BLaER1 (cell line): ENCODE measurements at regions not wholly inside any gene's neighbourhood (a gene's known extent, or its start where the extent isn't known, plus 50 kb on each side); places are given as distances from the start of the nearest gene placed in this dataset.
"Not testable (repeated sequence)": the region's sequence is repeated elsewhere in the genome, so short reads cannot be mapped to it uniquely, and the experiment has no call there.

Experiments
- H3K27ac ChIP-seq: shearing (Covaris generic); formaldehyde crosslinking; 2 replicates; pipeline ENCODE4 v1.8.1; 2022
- H3K27me3 ChIP-seq: shearing (Covaris generic); formaldehyde crosslinking; 2 replicates; pipeline ENCODE4 v1.8.1; 2022
- H3K36me3 ChIP-seq: shearing (Covaris generic); formaldehyde crosslinking; 2 replicates; pipeline ENCODE4 v1.8.1; 2022
- H3K4me1 ChIP-seq: shearing (Covaris generic); formaldehyde crosslinking; 2 replicates; pipeline ENCODE4 v1.8.1; 2022
- H3K4me2 ChIP-seq: shearing (Covaris generic); formaldehyde crosslinking; 2 replicates; pipeline ENCODE4 v1.8.1; 2022
- H3K4me3 ChIP-seq: shearing (Covaris generic); formaldehyde crosslinking; 2 replicates; pipeline ENCODE4 v1.8.1; 2022
- H3K9ac ChIP-seq: shearing (Covaris generic); formaldehyde crosslinking; 2 replicates; pipeline ENCODE4 v1.8.1; 2022
- H3K9me3 ChIP-seq: shearing (Covaris generic); formaldehyde crosslinking; 2 replicates; pipeline ENCODE4 v1.8.1; 2022
- H4K20me1 ChIP-seq: shearing (Covaris generic); formaldehyde crosslinking; 2 replicates; pipeline ENCODE4 v1.8.1; 2022
- Cebpa-rat ChIP-seq: shearing (Covaris generic); IDR thresholded peaks from 2 replicates; pipeline ENCODE4 v1.8.1; 2022

DNA sequence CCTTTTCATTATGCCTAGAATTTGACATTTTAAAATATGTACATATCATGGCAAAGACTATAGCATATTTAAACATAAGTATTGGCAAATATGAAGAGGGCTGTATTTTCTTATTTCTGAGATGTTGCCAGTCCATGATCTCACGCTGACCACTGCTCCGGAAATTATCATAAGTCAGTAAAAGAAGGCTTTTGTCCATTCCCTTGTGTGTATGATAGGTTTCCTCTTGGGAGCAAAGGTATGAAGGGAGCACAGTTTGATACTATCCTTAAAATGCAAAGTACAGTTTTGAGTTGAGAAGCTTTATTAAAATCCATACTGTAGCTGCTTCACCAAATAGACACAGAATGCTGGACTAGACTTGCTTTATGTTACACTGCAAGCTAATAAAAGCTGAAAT, 52.6 kb upstream of the AGA start:
- no peak overlapping the region for H3K9ac ChIP-seq
- H3K4me2 ChIP-seq: no peak overlapping the region
- H3K9me3 ChIP-seq: 0 out of 2 replicates have a peak, but pooled peaks cover 4% of the 10 kb centered on the region
- H3K4me3 ChIP-seq: no peak overlapping the region
- H3K36me3 ChIP-seq: no peaks in the 10 kb centered on the region
- no peak overlapping the region for H3K27ac ChIP-seq
- no peaks in the 10 kb centered on the region for H4K20me1 ChIP-seq
- H3K4me1 ChIP-seq: no peaks in the 10 kb centered on the region
- TF ChIP-seq Cebpa-rat: no peak
- H3K27me3 ChIP-seq: no peaks in the 10 kb centered on the region

DNA sequence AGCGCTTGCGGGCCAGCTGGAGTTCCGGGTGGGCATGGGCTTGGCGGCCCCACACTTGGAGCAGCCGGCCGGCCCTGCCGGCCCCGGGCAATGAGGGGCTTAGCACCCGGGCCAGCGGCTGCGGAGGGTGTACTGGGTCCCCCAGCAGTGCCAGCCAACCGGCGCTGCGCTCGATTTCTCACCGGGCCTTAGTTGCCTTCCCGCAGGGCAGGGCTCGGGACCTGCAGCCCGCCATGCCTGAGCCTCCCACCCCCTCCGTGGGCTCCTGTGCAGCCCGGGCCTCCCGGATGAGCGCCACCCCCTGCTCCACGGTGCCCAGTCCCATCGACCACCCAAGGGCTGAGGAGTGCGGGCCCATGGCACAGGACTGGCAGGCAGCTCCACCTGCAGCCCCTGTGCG, 53.4 kb upstream of the AGA start:
- H4K20me1 ChIP-seq, H3K4me2 ChIP-seq, H3K27ac ChIP-seq, H3K9ac ChIP-seq, H3K36me3 ChIP-seq, H3K9me3 ChIP-seq, H3K4me3 ChIP-seq, H3K27me3 ChIP-seq, H3K4me1 ChIP-seq: not testable (repeated sequence)

DNA sequence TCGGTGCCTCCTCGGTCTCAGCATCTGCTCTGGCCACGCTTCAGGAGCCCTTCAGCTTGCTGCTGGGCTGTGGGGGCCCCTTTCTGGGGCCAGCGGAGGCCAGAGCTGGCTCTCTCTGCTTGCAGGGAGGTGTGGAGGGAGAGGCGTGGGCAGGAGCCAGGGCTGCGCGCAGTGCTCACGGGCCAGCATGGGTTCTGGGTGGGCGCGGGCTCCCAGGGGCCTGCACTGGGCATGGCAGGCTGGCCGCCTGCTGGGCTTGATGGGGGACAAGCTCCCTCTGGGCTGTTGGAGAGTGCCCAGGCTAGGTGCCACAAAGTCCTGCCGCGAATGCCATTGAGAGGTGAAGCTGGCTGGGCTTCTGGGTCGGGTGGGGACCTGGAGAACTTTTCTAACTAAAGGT, 57.3 kb upstream of the AGA start:
- TF ChIP-seq Cebpa-rat: no peak
- H3K4me1 ChIP-seq: no peaks in the 10 kb centered on the region
- no peaks in the 10 kb centered on the region for H4K20me1 ChIP-seq
- H3K27ac ChIP-seq: no peak overlapping the region
- H3K36me3 ChIP-seq: no peaks in the 10 kb centered on the region
- H3K4me3 ChIP-seq: no peak overlapping the region
- no peak overlapping the region for H3K4me2 ChIP-seq
- no peaks in the 10 kb centered on the region for H3K27me3 ChIP-seq
- no peak overlapping the region for H3K9ac ChIP-seq
- H3K9me3 ChIP-seq: peaks cover 4% of the 10 kb centered on the region; the same call in 1 of the 2 replicates

DNA sequence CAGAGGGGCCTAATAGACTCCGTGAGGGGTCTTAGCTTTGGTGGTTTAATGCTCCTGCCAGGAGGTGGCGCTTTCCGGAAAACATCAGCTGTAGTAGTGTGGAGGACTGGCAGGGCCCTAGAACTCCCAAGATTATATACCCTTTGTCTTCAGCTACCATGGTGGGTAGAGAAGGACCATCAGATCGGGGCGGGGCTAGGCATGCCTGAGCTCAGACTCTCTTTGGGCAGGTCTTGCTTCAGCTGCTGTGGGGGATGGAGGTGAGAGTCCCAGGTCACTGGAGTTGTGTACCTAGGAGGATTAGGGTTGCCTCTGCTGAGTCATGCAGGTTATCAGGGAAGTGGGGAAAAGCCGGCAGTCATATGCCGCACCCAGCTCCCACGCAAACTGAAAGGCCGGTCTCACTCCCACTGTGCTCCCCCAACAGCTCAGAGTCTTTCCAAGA, 63.0 kb upstream of the AGA start:
- Histone ChIP-seq H3K9ac (no peak overlapping the region), H3K4me3 (no peak overlapping the region), H3K4me1 (no peaks in the 10 kb centered on the region), H3K27ac (no peak overlapping the region), H3K36me3 (no peaks in the 10 kb centered on the region), H3K4me2 (no peak overlapping the region), H4K20me1 (no peaks in the 10 kb centered on the region), H3K9me3 (no peaks in the 10 kb centered on the region; the same call in 1 of the 2 replicates), H3K27me3 (no peaks in the 10 kb centered on the region)
- TF ChIP-seq Cebpa-rat: no peak

DNA sequence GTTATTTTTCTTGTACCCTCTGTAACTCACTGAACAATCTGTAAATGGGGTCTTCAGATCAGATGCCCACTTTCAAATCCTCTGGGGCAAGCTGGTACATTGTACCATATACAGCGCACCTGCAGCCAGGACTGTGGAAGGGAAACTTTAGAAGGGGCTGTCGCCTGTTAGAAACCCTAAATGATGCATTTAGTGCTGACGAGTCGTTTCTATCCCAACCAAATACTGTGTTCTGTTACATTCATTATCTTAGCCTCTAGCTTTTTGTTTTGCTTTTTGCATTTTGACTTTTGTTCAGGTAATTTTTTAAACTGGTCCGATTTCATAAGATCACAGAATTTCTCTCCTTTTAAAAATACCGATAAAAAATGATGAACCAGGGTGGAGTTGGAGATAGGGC, 66.4 kb upstream of the AGA start:
- H3K9me3 ChIP-seq: no peaks in the 10 kb centered on the region
- H3K4me3 ChIP-seq: no peak overlapping the region
- no peak for TF ChIP-seq Cebpa-rat
- H4K20me1 ChIP-seq: no peaks in the 10 kb centered on the region
- H3K36me3 ChIP-seq: no peaks in the 10 kb centered on the region
- no peaks in the 10 kb centered on the region for H3K4me1 ChIP-seq
- no peaks in the 10 kb centered on the region for H3K27me3 ChIP-seq
- H3K27ac ChIP-seq: no peak overlapping the region
- no peak overlapping the region for H3K9ac ChIP-seq
- no peak overlapping the region for H3K4me2 ChIP-seq

DNA sequence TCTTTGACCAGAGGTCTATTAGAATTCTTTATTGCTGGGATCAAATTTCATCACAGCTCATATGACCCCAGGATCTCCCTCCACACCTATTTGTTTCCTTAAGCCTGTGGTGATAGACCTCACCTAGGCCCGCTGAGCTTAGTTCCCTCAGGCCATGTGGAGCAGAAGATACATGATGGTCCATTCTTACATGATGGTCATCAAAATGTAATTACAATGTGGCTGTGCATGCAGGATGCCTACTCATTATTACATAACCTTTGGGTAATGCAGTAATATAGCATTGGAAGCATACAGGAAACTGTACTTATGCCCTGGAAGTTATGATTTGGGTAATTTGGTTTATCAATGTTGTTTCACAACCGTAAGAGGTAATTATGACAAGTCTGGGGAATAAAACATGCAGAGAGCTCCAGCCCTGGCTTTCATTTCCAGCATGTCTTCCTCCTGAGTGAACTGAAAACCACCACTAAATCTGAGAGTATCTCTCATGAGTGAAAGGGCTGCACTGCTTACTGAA, 67.0 kb upstream of the AGA start:
- H3K4me1 ChIP-seq: no peaks in the 10 kb centered on the region
- no peak overlapping the region for H3K4me2 ChIP-seq
- no peak overlapping the region for H3K27ac ChIP-seq
- no peaks in the 10 kb centered on the region for H3K27me3 ChIP-seq
- no peak overlapping the region for H3K4me3 ChIP-seq
- H4K20me1 ChIP-seq: no peaks in the 10 kb centered on the region
- H3K9me3 ChIP-seq: no peaks in the 10 kb centered on the region
- TF ChIP-seq Cebpa-rat: no peak
- H3K9ac ChIP-seq: no peak overlapping the region
- no peaks in the 10 kb centered on the region for H3K36me3 ChIP-seq

DNA sequence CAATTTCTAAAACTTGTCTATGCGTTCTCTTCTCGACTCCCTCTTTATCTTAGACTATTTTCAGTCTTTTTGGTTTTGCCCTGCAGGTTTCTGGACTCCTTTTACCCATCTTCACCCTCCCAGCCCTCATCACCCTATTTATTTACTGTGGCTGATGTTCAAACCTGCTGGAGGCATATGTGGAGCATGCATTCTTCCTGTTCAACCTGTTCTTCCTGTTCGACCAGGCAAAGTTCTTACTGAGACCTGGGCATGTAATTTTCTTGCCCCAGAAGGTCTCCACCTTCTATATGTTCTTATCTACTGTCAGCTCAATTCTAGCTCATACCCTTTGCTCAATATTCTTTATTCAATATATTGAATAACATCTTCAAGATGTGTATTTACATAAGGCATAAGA, 69.4 kb upstream of the AGA start:
- no peak overlapping the region for H3K4me2 ChIP-seq
- H3K4me1 ChIP-seq: no peaks in the 10 kb centered on the region
- H4K20me1 ChIP-seq: no peaks in the 10 kb centered on the region
- H3K36me3 ChIP-seq: no peaks in the 10 kb centered on the region
- H3K27ac ChIP-seq: no peak overlapping the region
- no peak for TF ChIP-seq Cebpa-rat
- no peak overlapping the region for H3K4me3 ChIP-seq
- H3K27me3 ChIP-seq: no peaks in the 10 kb centered on the region
- no peaks in the 10 kb centered on the region for H3K9me3 ChIP-seq
- no peak overlapping the region for H3K9ac ChIP-seq

DNA sequence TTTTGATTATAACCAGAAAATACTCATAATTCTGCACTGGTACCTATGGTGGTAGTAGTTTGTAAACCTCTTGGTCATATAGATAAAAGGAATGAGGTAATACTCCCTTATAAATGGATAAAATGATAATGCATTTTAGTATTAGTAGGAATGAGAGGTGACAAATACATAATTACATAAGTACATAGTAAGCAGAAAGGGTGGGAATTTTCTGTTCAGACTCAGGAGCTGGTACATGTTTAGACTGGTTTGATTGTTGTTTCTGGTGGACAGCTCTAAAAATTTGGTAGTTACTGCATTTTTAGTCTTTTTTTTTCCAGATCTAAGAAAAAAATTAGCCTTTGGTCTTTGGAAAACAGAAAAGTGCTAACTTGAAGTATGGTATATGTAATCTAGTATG, 70.4 kb upstream of the AGA start:
- Histone ChIP-seq H4K20me1 (no peaks in the 10 kb centered on the region), H3K9me3 (no peaks in the 10 kb centered on the region), H3K36me3 (no peaks in the 10 kb centered on the region), H3K4me1 (no peaks in the 10 kb centered on the region), H3K9ac (no peak overlapping the region), H3K4me3 (no peak overlapping the region), H3K4me2 (no peak overlapping the region), H3K27me3 (no peaks in the 10 kb centered on the region), H3K27ac (no peak overlapping the region)
- TF ChIP-seq Cebpa-rat: no peak

DNA sequence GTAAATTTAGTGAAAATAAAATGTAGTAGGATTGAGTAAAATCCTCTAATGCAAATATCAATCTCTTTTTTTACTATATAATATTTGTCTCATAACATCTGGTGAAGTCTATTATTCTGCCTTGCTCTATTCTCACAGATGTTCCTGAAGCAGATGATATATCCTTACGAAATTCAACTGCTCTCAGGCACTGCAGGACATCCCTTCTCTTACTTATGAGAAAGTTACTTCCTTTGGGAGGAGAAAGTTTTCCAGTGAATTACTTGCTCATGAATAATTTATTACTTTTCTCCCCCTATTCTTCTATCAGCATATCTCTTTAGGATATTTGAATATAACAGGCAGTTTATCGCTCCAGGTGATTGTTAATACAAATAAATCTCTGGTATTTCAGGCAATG, 75.6 kb upstream of the AGA start:
- TF ChIP-seq Cebpa-rat: no peak
- no peaks in the 10 kb centered on the region for H3K36me3 ChIP-seq
- H3K4me1 ChIP-seq: no peaks in the 10 kb centered on the region
- no peaks in the 10 kb centered on the region for H3K27me3 ChIP-seq
- H3K9me3 ChIP-seq: no peaks in the 10 kb centered on the region
- no peak overlapping the region for H3K4me2 ChIP-seq
- no peak overlapping the region for H3K9ac ChIP-seq
- H3K4me3 ChIP-seq: no peak overlapping the region
- no peaks in the 10 kb centered on the region for H4K20me1 ChIP-seq
- H3K27ac ChIP-seq: no peak overlapping the region

DNA sequence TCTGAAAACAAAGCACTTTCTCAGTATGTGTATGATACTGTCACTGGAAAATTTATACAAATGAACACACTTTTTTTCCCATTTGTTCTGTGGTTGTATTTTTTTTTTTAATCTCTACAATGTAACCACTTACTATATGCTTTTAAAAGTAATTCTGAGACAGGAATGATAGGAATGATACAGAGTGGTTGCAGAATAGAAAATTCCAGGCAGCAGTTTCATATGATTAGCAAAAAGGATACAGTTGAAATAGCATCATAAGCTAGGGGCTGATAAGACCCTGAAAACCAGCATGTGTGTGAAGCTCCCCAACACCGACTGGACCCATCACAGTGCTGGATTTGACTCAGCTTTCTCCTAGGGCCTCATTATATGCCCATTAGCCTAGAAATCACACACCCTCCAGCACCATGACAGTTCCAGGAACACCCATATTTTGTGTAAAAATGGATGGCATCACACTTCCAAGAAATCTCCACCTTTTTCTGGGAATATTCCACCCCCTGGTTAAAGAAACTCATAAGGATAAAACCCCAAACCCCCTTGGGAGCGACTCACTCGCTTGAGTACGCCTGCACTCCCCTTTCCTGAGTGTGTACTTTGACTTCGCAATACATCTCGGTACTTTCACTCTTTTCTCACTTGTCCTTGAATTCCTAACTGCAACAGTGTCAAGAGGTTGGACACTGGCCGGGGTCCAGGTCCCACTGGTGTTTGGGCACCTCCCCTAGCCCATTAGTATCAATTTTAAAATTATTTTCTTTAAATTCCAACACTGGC, 77.4 kb upstream of the AGA start:
- no peak overlapping the region for H3K4me2 ChIP-seq
- H3K4me1 ChIP-seq: no peaks in the 10 kb centered on the region
- no peaks in the 10 kb centered on the region for H3K9me3 ChIP-seq
- H4K20me1 ChIP-seq: no peaks in the 10 kb centered on the region
- H3K9ac ChIP-seq: no peak overlapping the region
- H3K27me3 ChIP-seq: no peaks in the 10 kb centered on the region
- no peak overlapping the region for H3K4me3 ChIP-seq
- H3K36me3 ChIP-seq: no peaks in the 10 kb centered on the region
- no peak for TF ChIP-seq Cebpa-rat
- no peak overlapping the region for H3K27ac ChIP-seq

DNA sequence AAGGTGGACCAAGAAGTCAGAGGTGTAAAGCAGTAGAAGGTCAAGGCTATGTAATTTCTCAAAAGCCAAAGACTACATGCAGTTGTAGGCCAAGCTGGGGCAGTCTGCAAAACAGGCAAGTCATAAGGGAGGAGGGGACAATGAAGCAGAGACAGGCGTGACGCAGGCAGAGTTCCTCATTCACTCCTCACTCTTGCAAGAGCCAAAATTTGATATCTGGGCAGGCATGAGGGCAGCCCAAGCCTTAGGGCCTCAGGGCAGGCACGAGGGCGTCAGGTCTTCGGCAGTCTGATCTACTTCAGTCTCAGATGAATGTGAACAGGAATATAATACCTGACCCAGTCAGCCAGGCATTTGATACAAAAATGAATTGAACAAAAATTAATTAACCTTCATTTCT, 86.4 kb upstream of the AGA start:
- Histone ChIP-seq H3K4me1 (no peaks in the 10 kb centered on the region), H3K9ac (no peak overlapping the region), H3K4me2 (no peak overlapping the region), H4K20me1 (no peaks in the 10 kb centered on the region), H3K27me3 (no peaks in the 10 kb centered on the region), H3K9me3 (no peaks in the 10 kb centered on the region), H3K27ac (no peak overlapping the region), H3K4me3 (no peak overlapping the region), H3K36me3 (no peaks in the 10 kb centered on the region)
- no peak for TF ChIP-seq Cebpa-rat
